GM12873 (cell line): ENCODE measurements at regions not wholly inside any gene's neighbourhood (a gene's known extent, or its start where the extent isn't known, plus 50 kb on each side); places are given as distances from the start of the nearest gene placed in this dataset.

ENCODE experiments used
- CTCF ChIP-seq: IDR thresholded peaks from 2 replicates; pipeline ENCODE4 v1.5.1; 2012; ENCODE audit warnings: low read depth, mild to moderate bottlenecking, moderate library complexity, low read length, control low read depth; ENCODE audit not compliant: insufficient read depth; ENCODE audit errors: missing control alignments

- peak; percentile 78 for TF ChIP-seq CTCF
Observed at GRCh38 chr21:35840197-35840799, 220.0 kb downstream of the SETD4 start.

GRCh38 chr21:35838987-35839763, 221.2 kb downstream of the SETD4 start:
- TF ChIP-seq CTCF = no peak

GRCh38 chr21:35838350-35838749, 222.0 kb downstream of the SETD4 start:
- TF ChIP-seq CTCF = no peak

- TF ChIP-seq CTCF = no peak
Observed at GRCh38 chr21:35833991-35834390, 226.3 kb downstream of the SETD4 start.

GRCh38 chr21:35833388-35833787, 226.9 kb downstream of the SETD4 start:
- no peak for TF ChIP-seq CTCF

GRCh38 chr21:35831230-35831629, 229.1 kb downstream of the SETD4 start:
- TF ChIP-seq CTCF = no peak

GRCh38 chr21:35829067-35829466, 231.3 kb downstream of the SETD4 start:
- TF ChIP-seq CTCF = no peak
